ENCODE measurements at regions not wholly inside any gene's neighbourhood (a gene's known extent, or its start where the extent isn't known, plus 50 kb on each side); places are given as distances from the start of the nearest gene placed in this dataset.
A peak's percentile ranks its signal among the peaks of the same experiment; 100 is the strongest.

DNA sequence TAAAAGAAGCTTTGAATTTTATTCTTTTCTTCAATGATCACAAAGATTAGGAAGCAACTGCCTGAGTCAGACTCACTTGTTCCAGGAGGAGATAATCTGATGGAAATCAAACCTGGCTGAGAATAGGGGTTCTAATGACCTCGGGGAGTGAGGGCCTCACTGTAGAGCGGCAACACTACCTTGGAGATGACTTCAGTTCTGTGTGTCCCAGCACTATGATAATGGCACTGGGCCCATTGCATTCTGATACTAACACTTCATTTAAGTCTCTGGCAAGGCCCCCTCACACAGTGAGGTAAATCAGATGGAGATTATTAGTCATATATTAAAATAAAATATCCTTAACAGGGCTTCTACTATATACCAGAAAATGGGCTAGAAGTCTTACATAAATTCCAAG, 233.3 kb upstream of the EGLN3 start:
- H3K79me2 ChIP-seq (ENCODE audit: low read depth) = no peaks in the 10 kb centered on the region
- H3F3A ChIP-seq (ENCODE audit: low read depth) = no peaks in the 10 kb centered on the region
- H3K9ac ChIP-seq = no peak overlapping the region
- peaks cover 15% of the 10 kb centered on the region for H3K4me1 Mint-ChIP-seq
- no peaks in the 10 kb centered on the region for H3K9me3 Mint-ChIP-seq
- no peaks in the 10 kb centered on the region for H3K9me3 ChIP-seq (ENCODE audit: low read depth)
- peaks cover 26% of the 10 kb centered on the region for H3K4me1 ChIP-seq
- H3K4me3 Mint-ChIP-seq = no peak overlapping the region
- H3K36me3 ChIP-seq = no peaks in the 10 kb centered on the region
- no peaks in the 10 kb centered on the region for H4K20me1 ChIP-seq (ENCODE audit: low read depth)
- peak overlapping the region; percentile 17 for H3K4me2 ChIP-seq
- no peak for TF ChIP-seq EZH2 (IDR thresholded peaks at IDR 0.05)
- H3K27me3 ChIP-seq = no peaks in the 10 kb centered on the region
- peak; percentile 25 for DNase-seq (ENCODE audit: low spot score)
- no peak overlapping the region for H3K27ac ChIP-seq
- H2AFZ ChIP-seq (replicated peaks) = no peak overlapping the region
- H3K4me3 ChIP-seq = no peak overlapping the region
- no peaks in the 10 kb centered on the region for H3K36me3 Mint-ChIP-seq
- H3K27ac Mint-ChIP-seq = no peak overlapping the region
- peaks cover 3% of the 10 kb centered on the region for H3K27me3 Mint-ChIP-seq (ENCODE audit: insufficient read depth, low read depth)

DNA sequence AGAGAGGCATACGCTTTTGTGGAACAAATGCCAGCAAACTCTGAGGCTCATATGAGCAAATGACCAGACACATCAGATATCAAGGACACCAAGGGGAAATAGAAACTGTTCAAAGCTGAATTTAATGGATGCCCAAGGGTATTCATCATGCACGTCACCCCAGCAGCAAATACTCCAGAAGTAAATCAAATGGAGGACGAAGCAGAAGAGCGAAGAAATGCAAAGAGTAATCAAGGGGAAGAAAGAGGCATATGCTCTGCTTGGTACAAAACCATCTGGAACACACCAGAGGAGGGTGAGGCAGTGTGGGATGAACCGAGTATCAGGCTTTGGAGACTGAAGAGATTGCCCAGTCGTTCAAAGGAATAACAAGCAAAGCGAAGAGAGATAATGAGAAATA, 232.6 kb upstream of the EGLN3 start:
- no peak overlapping the region for H3K27ac ChIP-seq

GRCh38 chr14:34181338-34181737, 230.5 kb upstream of the EGLN3 start:
- Histone ChIP-seq H3K9ac (no peak overlapping the region), H4K20me1 (ENCODE audit: low read depth) (no peaks in the 10 kb centered on the region), H3K4me1 (peaks cover 26% of the 10 kb centered on the region), H3K79me2 (ENCODE audit: low read depth) (no peaks in the 10 kb centered on the region), H3K4me3 (no peak overlapping the region), H3K27ac (no peak overlapping the region), H3K9me3 (ENCODE audit: low read depth) (no peaks in the 10 kb centered on the region), H3F3A (ENCODE audit: low read depth) (no peaks in the 10 kb centered on the region), H3K27me3 (no peaks in the 10 kb centered on the region), H3K4me2 (no peak overlapping the region), H3K36me3 (no peaks in the 10 kb centered on the region), H2AFZ (replicated peaks) (peak overlapping the region; percentile 80)
- peaks cover 15% of the 10 kb centered on the region for H3K4me1 Mint-ChIP-seq
- peak; percentile 38 for DNase-seq (ENCODE audit: low spot score)
- peaks cover 7% of the 10 kb centered on the region for H3K27me3 Mint-ChIP-seq (ENCODE audit: insufficient read depth, low read depth)
- no peak overlapping the region for H3K4me3 Mint-ChIP-seq
- H3K9me3 Mint-ChIP-seq = no peaks in the 10 kb centered on the region
- H3K27ac Mint-ChIP-seq = no peak overlapping the region
- TF ChIP-seq, protein P1, sequence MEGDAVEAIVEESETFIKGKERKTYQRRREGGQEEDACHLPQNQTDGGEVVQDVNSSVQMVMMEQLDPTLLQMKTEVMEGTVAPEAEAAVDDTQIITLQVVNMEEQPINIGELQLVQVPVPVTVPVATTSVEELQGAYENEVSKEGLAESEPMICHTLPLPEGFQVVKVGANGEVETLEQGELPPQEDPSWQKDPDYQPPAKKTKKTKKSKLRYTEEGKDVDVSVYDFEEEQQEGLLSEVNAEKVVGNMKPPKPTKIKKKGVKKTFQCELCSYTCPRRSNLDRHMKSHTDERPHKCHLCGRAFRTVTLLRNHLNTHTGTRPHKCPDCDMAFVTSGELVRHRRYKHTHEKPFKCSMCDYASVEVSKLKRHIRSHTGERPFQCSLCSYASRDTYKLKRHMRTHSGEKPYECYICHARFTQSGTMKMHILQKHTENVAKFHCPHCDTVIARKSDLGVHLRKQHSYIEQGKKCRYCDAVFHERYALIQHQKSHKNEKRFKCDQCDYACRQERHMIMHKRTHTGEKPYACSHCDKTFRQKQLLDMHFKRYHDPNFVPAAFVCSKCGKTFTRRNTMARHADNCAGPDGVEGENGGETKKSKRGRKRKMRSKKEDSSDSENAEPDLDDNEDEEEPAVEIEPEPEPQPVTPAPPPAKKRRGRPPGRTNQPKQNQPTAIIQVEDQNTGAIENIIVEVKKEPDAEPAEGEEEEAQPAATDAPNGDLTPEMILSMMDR (IDR thresholded peaks at IDR 0.05) = no peak
- TF ChIP-seq EZH2phosphoT487 (IDR thresholded peaks at IDR 0.05) = no peak
- TF ChIP-seq EZH2 (IDR thresholded peaks at IDR 0.05) = no peak
- H3K36me3 Mint-ChIP-seq = no peaks in the 10 kb centered on the region

More for the DNA sequence above, 232.6 kb upstream of the EGLN3 start:
- TF ChIP-seq EZH2phosphoT487 (IDR thresholded peaks at IDR 0.05) = no peak
- no peak for TF ChIP-seq EZH2 (IDR thresholded peaks at IDR 0.05)
- TF ChIP-seq, protein P1 (IDR thresholded peaks at IDR 0.05) = no peak
- Mint-ChIP-seq H3K9me3 (no peaks in the 10 kb centered on the region), H3K36me3 (no peaks in the 10 kb centered on the region), H3K27ac (no peak overlapping the region), H3K27me3 (ENCODE audit: insufficient read depth, low read depth) (peaks cover 3% of the 10 kb centered on the region), H3K4me3 (no peak overlapping the region), H3K4me1 (peaks cover 15% of the 10 kb centered on the region)
- Histone ChIP-seq H2AFZ (replicated peaks) (no peak overlapping the region), H3K79me2 (ENCODE audit: low read depth) (no peaks in the 10 kb centered on the region), H3F3A (ENCODE audit: low read depth) (no peaks in the 10 kb centered on the region), H4K20me1 (ENCODE audit: low read depth) (no peaks in the 10 kb centered on the region), H3K36me3 (no peaks in the 10 kb centered on the region), H3K4me1 (peaks cover 26% of the 10 kb centered on the region), H3K27me3 (no peaks in the 10 kb centered on the region), H3K9me3 (ENCODE audit: low read depth) (no peaks in the 10 kb centered on the region), H3K4me3 (no peak overlapping the region), H3K4me2 (peak overlapping the region; percentile 17), H3K9ac (no peak overlapping the region)
- DNase-seq (ENCODE audit: low spot score) = no peak

DNA sequence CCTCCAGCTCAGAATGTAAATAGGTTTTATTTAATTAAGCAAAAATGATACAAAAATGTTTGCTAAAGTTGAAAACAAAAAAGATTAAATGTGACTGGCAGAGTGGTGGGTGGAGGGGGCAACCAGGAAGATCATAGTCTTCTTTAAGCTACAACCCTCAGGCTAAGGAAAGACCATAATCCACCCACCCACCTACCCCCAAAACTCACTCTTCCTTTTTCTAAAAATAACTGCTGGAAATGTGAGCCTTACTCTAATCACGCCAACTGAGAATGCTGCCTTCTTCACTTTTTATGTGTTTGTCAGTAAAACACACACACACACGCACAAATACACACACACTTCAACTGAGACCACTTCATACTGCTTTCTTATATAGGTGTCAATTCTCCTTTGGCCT, 230.0 kb upstream of the EGLN3 start:
- Histone ChIP-seq H3K4me2 (no peak overlapping the region), H2AFZ (replicated peaks) (peak overlapping the region; percentile 80), H3K27me3 (no peaks in the 10 kb centered on the region), H3F3A (ENCODE audit: low read depth) (no peaks in the 10 kb centered on the region), H3K27ac (no peak overlapping the region), H4K20me1 (ENCODE audit: low read depth) (no peaks in the 10 kb centered on the region), H3K9ac (no peak overlapping the region), H3K9me3 (ENCODE audit: low read depth) (no peaks in the 10 kb centered on the region), H3K4me3 (no peak overlapping the region), H3K4me1 (peaks cover 26% of the 10 kb centered on the region), H3K36me3 (no peaks in the 10 kb centered on the region), H3K79me2 (ENCODE audit: low read depth) (no peaks in the 10 kb centered on the region)
- Mint-ChIP-seq H3K9me3 (no peaks in the 10 kb centered on the region), H3K36me3 (no peaks in the 10 kb centered on the region), H3K4me1 (peaks cover 15% of the 10 kb centered on the region), H3K27me3 (ENCODE audit: insufficient read depth, low read depth) (peaks cover 7% of the 10 kb centered on the region), H3K27ac (no peak overlapping the region), H3K4me3 (no peak overlapping the region)
- DNase-seq (ENCODE audit: low spot score) = no peak
- no peak for TF ChIP-seq EZH2phosphoT487 (IDR thresholded peaks at IDR 0.05)
- TF ChIP-seq EZH2 (IDR thresholded peaks at IDR 0.05) = no peak
- TF ChIP-seq, protein P1 (IDR thresholded peaks at IDR 0.05) = no peak
